Heart left ventricle (tissue), 16 donors: ENCODE measurements at regions not wholly inside any gene's neighbourhood (a gene's known extent, or its start where the extent isn't known, plus 50 kb on each side); places are given as distances from the start of the nearest gene placed in this dataset.

Experiments used
- ATAC-seq, 4 donors: fragments of 200-7000 bp; cut with Tn5 transposase; one replicate each; pipeline ENCODE4 v1.9.1; 2020 to 2022; ENCODE audit warnings: moderate library complexity in 4 of 4, mild to moderate bottlenecking in 3 of 4, moderate number of reproducible peaks in 1 of 4
- DNase-seq, 5 donors: peaks; one replicate each; pipeline ENCODE4 v3.0.0-alpha.2; 2020
- H3K27ac ChIP-seq, 12 donors: fragments of 200-600 bp; sonication (generic) in 4 of 12; one replicate each; pipeline versions ENCODE4 v1.5.0 to v1.8.0; 2016 to 2022; ENCODE audit warnings: mild to moderate bottlenecking in 2 of 12
- H3K27me3 ChIP-seq, 9 donors: fragments of 200-600 bp; sonication (generic) in 2 of 9; one replicate each; pipeline versions ENCODE4 v1.5.1 to v1.8.0; 2016 to 2022; ENCODE audit warnings: mild to moderate bottlenecking in 3 of 9
- H3K36me3 ChIP-seq, 9 donors: fragments of 200-600 bp; sonication (generic) in 2 of 9; one replicate each; pipeline versions ENCODE4 v1.5.0 to v1.8.0; 2018 to 2022; ENCODE audit warnings: mild to moderate bottlenecking in 2 of 9
- H3K4me1 ChIP-seq, 12 donors: fragments of 200-600 bp; sonication (generic) in 4 of 12; one replicate each; pipeline versions ENCODE4 v1.5.0 to v1.8.0; 2016 to 2022; ENCODE audit warnings: mild to moderate bottlenecking in 3 of 12
- H3K4me3 ChIP-seq, 12 donors: fragments of 200-600 bp; sonication (generic) in 4 of 12; one replicate each; pipeline versions ENCODE4 v1.5.0 to v1.8.0; 2017 to 2022; ENCODE audit warnings: mild to moderate bottlenecking in 9 of 12, moderate library complexity in 4 of 12
- H3K9me3 ChIP-seq, 12 donors: fragments of 200-600 bp; sonication (generic) in 4 of 12; one replicate each; pipeline versions ENCODE4 v1.5.0 to v1.8.0; 2016 to 2022; ENCODE audit warnings: mild to moderate bottlenecking in 1 of 12
- CTCF ChIP-seq, 12 donors: fragments of 200-600 bp; sonication (generic) in 4 of 12; IDR thresholded peaks; one replicate each; pipeline versions ENCODE4 v1.5.0 to v1.8.0; 2018 to 2022; ENCODE audit warnings: antibody characterized with exemption in 12 of 12, mild to moderate bottlenecking in 5 of 12
- POLR2A ChIP-seq, 2 donors: fragments of 450-650 bp; IDR thresholded peaks; one replicate each; pipeline ENCODE4 v1.6.1; 2017; ENCODE audit warnings: antibody characterized with exemption in 2 of 2, mild to moderate bottlenecking in 2 of 2, moderate library complexity in 2 of 2
- WGBS, 4 donors: extraction: QIAGEN DNeasy Blood & Tissue Kit in 2 of 4; methylation state at CpG; one replicate each; pipeline versions ENCODE4 v1.1.5 to v1.1.7; 2013 to 2018; 5-methylcytosine and 5-hydroxymethylcytosine counted together
- intact Hi-C, 10 donors: fragments of 100-400 bp; cut with DNase I; formaldehyde crosslinking; loops; one replicate each; pipeline versions ENCODE4 v1.11.1 to v1.14.2; 2022
- donor health status: ischemic (EF 13 %, LVEDD 7.1; RV severe dilation, severe dysfunction).
- donor health status: healthy with polysubstance abuse.
- donor health status: DM: no; HTN: yes; CAD: no.
- donor health status: DM: no; HTN: no; CAD: no.
- donor health status: ischemic (EF 25% LVEDD 6.9; RV normal size, moderate dysfunction).
- donor health status: ischemic (EF 25% LVEDD 5.7; RV mildly dilated, moderate dysfunction).
- donor health status: healthy.
- donor health status: DM: yes; HTN: yes; CAD: no.
- donor health status: ischemic (EF 35%, LVEDD 5.7; RV mildly dilated, moderate dysfunction).
- donor health status: nonischemic (EF 11% LVEDD 7.7; RV severe dilation, severe dysfunction).
- donor health status: DM: yes; HTN: yes; CAD: no.
- donor health status: PGD.
- donor health status: ischemic (EF 29% LVEDD 5.4; RV normal size, mild dysfunction).
- donor health status: nonischemic (EF 23%, LVEDD 6.1; RV moderate dilation, normal function).

- Histone ChIP-seq H3K9me3 (peaks cover 0 to 9% (median 0%) of the 10 kb centered on the region in 12 donors), H3K4me3 (no peak overlapping the region), H3K27me3 (no peaks in the 10 kb centered on the region), H3K4me1 (peaks cover 0 to 34% (median 11%) of the 10 kb centered on the region in 12 donors), H3K36me3 (no peaks in the 10 kb centered on the region), H3K27ac (peak overlapping the region in 2 of 12 donors; percentile 25 to 54)
- intact Hi-C loops: loop anchor here in 1 of 10 donors (5.0 kb wide), 1 partner anchor 174 kb away; the partner anchor contains the start of gene NREP
- ATAC-seq (peak; percentile 79 to 85 (median 82)), DNase-seq (no peak)
- TF ChIP-seq CTCF (IDR thresholded peaks at IDR 0.05) (no peak), POLR2A (IDR thresholded peaks at IDR 0.05) (no peak)
- 35 to 50% (median 47%) methylated on average over 4 of the region's 4 CpGs for WGBS, 4 donors
These were observed 70.8 kb upstream of the STARD4 start for GRCh38 chr5:111582993-111583601.

- 45 to 62% (median 55%) methylated on average over 1 of the region's 1 CpG for WGBS, 4 donors
- peak overlapping the region in 1 of 12 donors; percentile 54 for H3K27ac ChIP-seq
- no peak for DNase-seq
- no peaks in the 10 kb centered on the region for H3K36me3 ChIP-seq
- no peak overlapping the region for H3K4me3 ChIP-seq
- peaks cover 0 to 9% (median 0%) of the 10 kb centered on the region in 12 donors for H3K9me3 ChIP-seq
- TF ChIP-seq POLR2A (IDR thresholded peaks at IDR 0.05) (no peak), CTCF (IDR thresholded peaks at IDR 0.05) (no peak)
- H3K27me3 ChIP-seq: no peaks in the 10 kb centered on the region
- ATAC-seq: no peak
- intact Hi-C loops: loop anchor here in 1 of 10 donors (5.0 kb wide), 1 partner anchor 175 kb away; the partner anchor contains the start of gene NREP
- peaks cover 0 to 34% (median 11%) of the 10 kb centered on the region in 12 donors for H3K4me1 ChIP-seq
These were observed 70.1 kb upstream of the STARD4 start for GRCh38 chr5:111582451-111582850.

- Histone ChIP-seq H3K9me3 (peaks cover 0 to 9% (median 0%) of the 10 kb centered on the region in 12 donors), H3K27ac (peak overlapping the region in 1 of 12 donors; percentile 24), H3K4me3 (no peak overlapping the region), H3K27me3 (no peaks in the 10 kb centered on the region), H3K36me3 (no peaks in the 10 kb centered on the region), H3K4me1 (peaks cover 0 to 34% (median 11%) of the 10 kb centered on the region in 12 donors)
- DNase-seq (no peak), ATAC-seq (peak in 3 of 4 donors; percentile 30 to 53 (median 32))
- TF ChIP-seq POLR2A (IDR thresholded peaks at IDR 0.05): no peak
- TF ChIP-seq CTCF (IDR thresholded peaks at IDR 0.05): no peak
- intact Hi-C loops: loop anchor here in 1 of 10 donors (5.0 kb wide), 1 partner anchor 176 kb away; the partner anchor contains the start of gene NREP
These were observed 68.6 kb upstream of the STARD4 start for GRCh38 chr5:111580956-111581355.

- intact Hi-C loops: no loop called here
- H3K9me3 ChIP-seq: peaks cover 0 to 6% (median 0%) of the 10 kb centered on the region in 12 donors
- no peak for DNase-seq
- ATAC-seq: no peak
- 94 to 97% (median 97%) methylated on average over 2 of the region's 2 CpGs for WGBS, 4 donors
- H3K27me3 ChIP-seq: no peaks in the 10 kb centered on the region
- no peaks in the 10 kb centered on the region for H3K4me1 ChIP-seq
- no peak overlapping the region for H3K27ac ChIP-seq
- H3K36me3 ChIP-seq: no peaks in the 10 kb centered on the region
- no peak for TF ChIP-seq POLR2A (IDR thresholded peaks at IDR 0.05)
- no peak for TF ChIP-seq CTCF (IDR thresholded peaks at IDR 0.05)
- no peak overlapping the region for H3K4me3 ChIP-seq
These were observed 62.0 kb upstream of the STARD4 start for GRCh38 chr5:111574311-111574710.
